ENCODE measurements at regions not wholly inside any gene's neighbourhood (a gene's known extent, or its start where the extent isn't known, plus 50 kb on each side); places are given as distances from the start of the nearest gene placed in this dataset.

DNA sequence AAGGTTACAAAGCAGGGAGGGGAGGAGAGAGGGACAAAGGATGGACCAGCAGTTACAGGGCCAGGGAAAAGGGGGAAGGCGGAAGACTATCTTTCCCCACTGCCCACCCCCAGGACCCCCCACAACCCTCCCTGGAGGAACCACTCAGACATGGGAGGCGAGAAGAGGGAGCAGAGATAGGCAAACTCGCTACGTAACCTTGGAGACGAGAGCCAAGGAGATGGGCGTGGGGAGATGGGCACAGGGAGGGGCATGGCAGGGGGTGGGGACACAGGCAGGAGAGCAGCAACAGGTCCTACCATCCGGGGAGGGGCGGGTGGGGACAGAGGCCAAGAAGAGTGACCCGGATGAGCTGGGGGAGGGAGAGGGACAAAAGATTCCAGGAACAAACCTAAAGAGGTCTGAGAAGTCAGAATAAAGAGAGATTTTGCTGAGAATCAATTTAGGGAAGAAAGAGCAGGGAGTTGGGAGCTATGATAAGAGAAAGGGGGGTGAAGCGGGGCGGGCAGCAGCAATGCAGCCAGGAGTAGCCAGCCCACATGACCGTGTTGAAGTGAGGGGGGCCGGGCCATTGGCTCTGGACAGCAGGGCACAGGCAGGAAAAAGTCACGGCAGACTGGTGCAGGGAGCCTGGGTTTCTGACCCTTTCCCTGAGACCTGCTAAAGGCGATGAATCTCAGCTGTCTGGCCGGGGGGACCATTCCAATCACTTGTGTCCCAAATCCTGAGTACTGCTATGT is 128.4 kb downstream of the BUD13 start:
- H3K27me3 ChIP-seq, result peaks cover 0 to 6% (median 0%) of the 10 kb centered on the region in 3 donors
- no peak for TF ChIP-seq POLR2A (IDR thresholded peaks at IDR 0.05)
- TF ChIP-seq, protein P1, sequence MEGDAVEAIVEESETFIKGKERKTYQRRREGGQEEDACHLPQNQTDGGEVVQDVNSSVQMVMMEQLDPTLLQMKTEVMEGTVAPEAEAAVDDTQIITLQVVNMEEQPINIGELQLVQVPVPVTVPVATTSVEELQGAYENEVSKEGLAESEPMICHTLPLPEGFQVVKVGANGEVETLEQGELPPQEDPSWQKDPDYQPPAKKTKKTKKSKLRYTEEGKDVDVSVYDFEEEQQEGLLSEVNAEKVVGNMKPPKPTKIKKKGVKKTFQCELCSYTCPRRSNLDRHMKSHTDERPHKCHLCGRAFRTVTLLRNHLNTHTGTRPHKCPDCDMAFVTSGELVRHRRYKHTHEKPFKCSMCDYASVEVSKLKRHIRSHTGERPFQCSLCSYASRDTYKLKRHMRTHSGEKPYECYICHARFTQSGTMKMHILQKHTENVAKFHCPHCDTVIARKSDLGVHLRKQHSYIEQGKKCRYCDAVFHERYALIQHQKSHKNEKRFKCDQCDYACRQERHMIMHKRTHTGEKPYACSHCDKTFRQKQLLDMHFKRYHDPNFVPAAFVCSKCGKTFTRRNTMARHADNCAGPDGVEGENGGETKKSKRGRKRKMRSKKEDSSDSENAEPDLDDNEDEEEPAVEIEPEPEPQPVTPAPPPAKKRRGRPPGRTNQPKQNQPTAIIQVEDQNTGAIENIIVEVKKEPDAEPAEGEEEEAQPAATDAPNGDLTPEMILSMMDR (IDR thresholded peaks at IDR 0.05 in 4 of 5, conservative IDR thresholded peaks at IDR 0.05 in 1 of 5), result no peak
- no peak for ATAC-seq
- no peaks in the 10 kb centered on the region for H3K4me1 ChIP-seq
- H3K4me3 ChIP-seq, result no peak overlapping the region
- H3K9me3 ChIP-seq, result no peaks in the 10 kb centered on the region
- in situ Hi-C loops (cut with MboI; ENCODE audit: low sequenced_read_pairs in 4 of 4), result loop anchor here in 1 of 4 donors (10.0 kb wide), 1 partner anchor 190 kb away; no protein-coding TSS in a partner anchor
- no peak for DNase-seq
- no peaks in the 10 kb centered on the region for H3K36me3 ChIP-seq
- intact Hi-C loops (cut with DNase I; ENCODE audit: low total_unique reads), result no loop called here
- H3K27ac ChIP-seq, result no peak overlapping the region

DNA sequence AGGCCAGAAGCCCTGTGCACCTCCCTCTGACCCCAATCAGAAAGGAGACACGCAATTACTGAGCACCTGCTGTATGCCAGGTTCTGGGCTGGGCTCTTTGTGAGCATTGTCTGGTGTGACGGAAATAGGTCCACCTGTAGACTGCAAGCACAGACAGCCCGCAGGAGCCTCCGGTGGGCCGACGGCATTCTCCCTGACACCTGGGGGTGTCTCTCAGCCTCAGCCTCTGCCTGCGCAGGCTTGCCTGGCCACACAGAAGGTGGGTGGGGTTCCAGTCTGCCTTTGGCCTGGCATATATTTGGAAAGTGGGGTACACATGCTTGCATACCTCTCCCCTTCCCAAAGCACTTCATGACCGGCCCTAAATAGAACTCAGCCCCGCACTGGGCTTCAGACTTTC is 129.3 kb downstream of the BUD13 start:
- Histone ChIP-seq H3K4me1 (no peaks in the 10 kb centered on the region), H3K36me3 (no peaks in the 10 kb centered on the region), H3K9me3 (no peaks in the 10 kb centered on the region), H3K27ac (no peak overlapping the region), H3K27me3 (peaks cover 0 to 5% (median 0%) of the 10 kb centered on the region in 3 donors), H3K4me3 (no peak overlapping the region)
- ATAC-seq (no peak), DNase-seq (no peak)
- TF ChIP-seq POLR2A (IDR thresholded peaks at IDR 0.05), result no peak
- TF ChIP-seq, protein P1 (IDR thresholded peaks at IDR 0.05 in 4 of 5, conservative IDR thresholded peaks at IDR 0.05 in 1 of 5), result no peak
- in situ Hi-C loops (cut with MboI; ENCODE audit: low sequenced_read_pairs in 4 of 4) (loop anchor here in 1 of 4 donors (10.0 kb wide), 1 partner anchor 189 kb away; no protein-coding TSS in a partner anchor), intact Hi-C loops (cut with DNase I; ENCODE audit: low total_unique reads) (no loop called here)

DNA sequence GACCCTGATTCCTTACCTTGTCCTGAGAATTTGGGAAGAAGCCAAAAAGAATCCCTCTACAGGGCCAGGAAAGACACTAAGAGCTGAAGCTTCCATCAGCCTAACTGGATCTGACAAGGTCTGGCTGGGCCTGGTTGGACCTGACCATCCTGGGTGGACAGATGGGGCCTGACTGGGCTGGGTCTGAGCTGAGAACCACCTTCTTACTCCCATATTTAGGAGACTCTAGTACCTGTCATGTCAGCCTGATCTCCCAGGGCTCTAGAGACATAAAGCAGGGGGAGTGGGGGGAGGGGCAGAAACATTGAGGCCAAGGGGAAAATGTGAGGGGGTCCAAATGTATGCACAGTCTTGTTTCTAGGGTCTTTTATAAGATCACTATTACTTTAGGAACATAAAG is 129.9 kb downstream of the BUD13 start:
- no peaks in the 10 kb centered on the region for H3K36me3 ChIP-seq
- H3K27me3 ChIP-seq, result peaks cover 0 to 5% (median 0%) of the 10 kb centered on the region in 3 donors
- H3K4me3 ChIP-seq, result no peak overlapping the region
- in situ Hi-C loops (cut with MboI; ENCODE audit: low sequenced_read_pairs in 4 of 4), result loop anchor here in 1 of 4 donors (10.0 kb wide), 1 partner anchor 188 kb away; no protein-coding TSS in a partner anchor
- DNase-seq (no peak), ATAC-seq (no peak)
- TF ChIP-seq POLR2A (IDR thresholded peaks at IDR 0.05), result no peak
- TF ChIP-seq, protein P1 (IDR thresholded peaks at IDR 0.05 in 4 of 5, conservative IDR thresholded peaks at IDR 0.05 in 1 of 5), result no peak
- no peak overlapping the region for H3K27ac ChIP-seq
- H3K4me1 ChIP-seq, result no peaks in the 10 kb centered on the region
- intact Hi-C loops (cut with DNase I; ENCODE audit: low total_unique reads), result no loop called here
- H3K9me3 ChIP-seq, result no peaks in the 10 kb centered on the region

DNA sequence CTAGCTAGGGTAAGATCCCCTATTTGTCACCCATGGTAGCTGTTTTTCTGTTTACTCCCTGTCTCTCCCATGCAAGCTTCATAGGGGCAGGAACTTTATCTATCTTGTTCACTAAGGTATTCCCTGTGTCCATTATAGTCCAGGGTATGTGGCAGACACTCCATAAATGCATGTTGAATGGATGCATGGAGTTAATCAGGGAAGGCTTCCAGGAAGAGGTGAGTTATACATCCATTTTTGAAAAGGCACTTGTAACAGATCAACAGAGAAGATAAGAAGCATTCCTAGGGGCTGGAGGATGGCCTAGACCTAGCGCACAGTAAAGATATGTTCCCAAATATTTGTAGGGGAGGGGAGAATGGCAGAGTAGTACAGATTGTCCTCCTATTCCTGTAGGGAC is 130.3 kb downstream of the BUD13 start:
- no peak for ATAC-seq
- no peaks in the 10 kb centered on the region for H3K9me3 ChIP-seq
- intact Hi-C loops (cut with DNase I; ENCODE audit: low total_unique reads) (no loop called here), in situ Hi-C loops (cut with MboI; ENCODE audit: low sequenced_read_pairs in 4 of 4) (loop anchor here in 1 of 4 donors (10.0 kb wide), 1 partner anchor 188 kb away; no protein-coding TSS in a partner anchor)
- H3K4me1 ChIP-seq, result no peaks in the 10 kb centered on the region
- no peak overlapping the region for H3K4me3 ChIP-seq
- peaks cover 0 to 5% (median 0%) of the 10 kb centered on the region in 3 donors for H3K27me3 ChIP-seq
- no peak for DNase-seq
- H3K36me3 ChIP-seq, result no peaks in the 10 kb centered on the region
- no peak for TF ChIP-seq POLR2A (IDR thresholded peaks at IDR 0.05)
- TF ChIP-seq, protein P1 (IDR thresholded peaks at IDR 0.05 in 4 of 5, conservative IDR thresholded peaks at IDR 0.05 in 1 of 5), result no peak
- H3K27ac ChIP-seq, result no peak overlapping the region

All from gastrocnemius medialis (tissue), 4 donors.